Psoas muscle (tissue), 7 donors: ENCODE measurements at regions not wholly inside any gene's neighbourhood (a gene's known extent, or its start where the extent isn't known, plus 50 kb on each side); places are given as distances from the start of the nearest gene placed in this dataset.

Source experiments
- ATAC-seq, 4 donors: fragments of 200-7000 bp; cut with Tn5 transposase; one replicate each; pipeline ENCODE4 v1.9.1; 2020; ENCODE audit warnings: moderate library complexity in 3 of 4, mild to moderate bottlenecking in 2 of 4
- DNase-seq, 2 donors: peaks; one replicate each; pipeline ENCODE4 v3.0.0-alpha.2; 2020
- H3K27ac ChIP-seq: fragments of 200-600 bp; one replicate; pipeline ENCODE4 v1.8.0; 2022
- H3K27me3 ChIP-seq, 3 donors: fragments of 200-600 bp in 1 of 3; one replicate each; pipeline versions ENCODE4 v1.6.1 to v1.8.0; 2013 to 2022; ENCODE audit warnings: low read length in 2 of 3, mild to moderate bottlenecking in 2 of 3, moderate library complexity in 1 of 3; ENCODE audit not compliant: insufficient read depth in 3 of 3
- H3K36me3 ChIP-seq, 2 donors: fragments of 200-600 bp in 1 of 2; one replicate each; pipeline versions ENCODE4 v1.6.1 to v1.8.0; 2013 to 2022; ENCODE audit warnings: low read depth in 1 of 2, mild to moderate bottlenecking in 1 of 2, moderate library complexity in 1 of 2; ENCODE audit not compliant: insufficient read depth in 1 of 2
- H3K4me1 ChIP-seq: fragments of 200-600 bp; one replicate; pipeline ENCODE4 v1.8.0; 2022
- H3K4me3 ChIP-seq: fragments of 200-600 bp; one replicate; pipeline ENCODE4 v1.8.0; 2022; ENCODE audit warnings: mild to moderate bottlenecking
- H3K9me3 ChIP-seq: fragments of 200-600 bp; one replicate; pipeline ENCODE4 v1.8.0; 2022
- WGBS, 3 donors: extraction: QIAGEN DNeasy Blood & Tissue Kit; methylation state at CpG; one replicate each; pipeline versions ENCODE4 v1.1.6 to v1.1.7; 2013; 5-methylcytosine and 5-hydroxymethylcytosine counted together
- intact Hi-C, 2 donors: fragments of 100-400 bp; cut with DNase I; formaldehyde crosslinking; loops; one replicate each; pipeline versions ENCODE4 v1.11.0 to v1.14.2; 2022
- TF ChIP-seq, protein P1 (sequence below): fragments of 200-600 bp; IDR thresholded peaks from one replicate; pipeline ENCODE4 v1.8.0; 2022; ENCODE audit warnings: antibody characterized with exemption
- donor health status: healthy with polysubstance abuse.
- donor health status: DM: no; HTN: no; CAD: no; lungs with moderate emphysema.
- donor health status: Bipolar disorder and iron deficiency.
- donor health status: healthy.
- donor health status: DM: yes; HTN: yes; CAD: no.
- donor health status: DM: no; HTN: no; CAD: no.
- donor health status: DM: yes; HTN: yes; CAD: no.

DNA sequence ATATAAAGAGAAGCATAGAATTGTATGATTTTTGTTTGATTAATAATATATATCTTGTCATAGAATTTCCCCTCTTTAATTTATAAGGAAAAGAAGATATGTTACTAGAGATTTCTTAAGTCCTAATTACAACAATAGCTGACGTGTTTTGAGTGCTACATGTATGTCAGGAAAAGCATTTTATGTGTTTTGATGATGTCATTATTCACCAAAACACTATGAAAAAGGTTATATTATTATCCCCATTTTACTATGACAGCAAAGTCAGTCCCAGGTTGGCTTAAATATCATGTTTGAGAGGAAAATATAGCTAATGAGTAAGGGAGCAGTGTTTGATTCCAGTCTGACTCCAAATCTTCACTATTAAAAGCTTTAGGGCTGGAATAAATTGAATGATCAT lies 428.4 kb upstream of the GOLIM4 start:
- Histone ChIP-seq H3K27ac (no peak overlapping the region), H3K9me3 (no peaks in the 10 kb centered on the region), H3K4me3 (no peak overlapping the region), H3K4me1 (no peaks in the 10 kb centered on the region), H3K36me3 (no peaks in the 10 kb centered on the region), H3K27me3 (peaks cover 0 to 4% (median 0%) of the 10 kb centered on the region in 3 donors)
- WGBS, 3 donors, result 67 to 83% (median 81%) methylated on average over 1 of the region's 1 CpG
- DNase-seq (no peak), ATAC-seq (no peak)
- intact Hi-C loops, result no loop called here
- TF ChIP-seq, protein P1, sequence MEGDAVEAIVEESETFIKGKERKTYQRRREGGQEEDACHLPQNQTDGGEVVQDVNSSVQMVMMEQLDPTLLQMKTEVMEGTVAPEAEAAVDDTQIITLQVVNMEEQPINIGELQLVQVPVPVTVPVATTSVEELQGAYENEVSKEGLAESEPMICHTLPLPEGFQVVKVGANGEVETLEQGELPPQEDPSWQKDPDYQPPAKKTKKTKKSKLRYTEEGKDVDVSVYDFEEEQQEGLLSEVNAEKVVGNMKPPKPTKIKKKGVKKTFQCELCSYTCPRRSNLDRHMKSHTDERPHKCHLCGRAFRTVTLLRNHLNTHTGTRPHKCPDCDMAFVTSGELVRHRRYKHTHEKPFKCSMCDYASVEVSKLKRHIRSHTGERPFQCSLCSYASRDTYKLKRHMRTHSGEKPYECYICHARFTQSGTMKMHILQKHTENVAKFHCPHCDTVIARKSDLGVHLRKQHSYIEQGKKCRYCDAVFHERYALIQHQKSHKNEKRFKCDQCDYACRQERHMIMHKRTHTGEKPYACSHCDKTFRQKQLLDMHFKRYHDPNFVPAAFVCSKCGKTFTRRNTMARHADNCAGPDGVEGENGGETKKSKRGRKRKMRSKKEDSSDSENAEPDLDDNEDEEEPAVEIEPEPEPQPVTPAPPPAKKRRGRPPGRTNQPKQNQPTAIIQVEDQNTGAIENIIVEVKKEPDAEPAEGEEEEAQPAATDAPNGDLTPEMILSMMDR, result no peak

DNA sequence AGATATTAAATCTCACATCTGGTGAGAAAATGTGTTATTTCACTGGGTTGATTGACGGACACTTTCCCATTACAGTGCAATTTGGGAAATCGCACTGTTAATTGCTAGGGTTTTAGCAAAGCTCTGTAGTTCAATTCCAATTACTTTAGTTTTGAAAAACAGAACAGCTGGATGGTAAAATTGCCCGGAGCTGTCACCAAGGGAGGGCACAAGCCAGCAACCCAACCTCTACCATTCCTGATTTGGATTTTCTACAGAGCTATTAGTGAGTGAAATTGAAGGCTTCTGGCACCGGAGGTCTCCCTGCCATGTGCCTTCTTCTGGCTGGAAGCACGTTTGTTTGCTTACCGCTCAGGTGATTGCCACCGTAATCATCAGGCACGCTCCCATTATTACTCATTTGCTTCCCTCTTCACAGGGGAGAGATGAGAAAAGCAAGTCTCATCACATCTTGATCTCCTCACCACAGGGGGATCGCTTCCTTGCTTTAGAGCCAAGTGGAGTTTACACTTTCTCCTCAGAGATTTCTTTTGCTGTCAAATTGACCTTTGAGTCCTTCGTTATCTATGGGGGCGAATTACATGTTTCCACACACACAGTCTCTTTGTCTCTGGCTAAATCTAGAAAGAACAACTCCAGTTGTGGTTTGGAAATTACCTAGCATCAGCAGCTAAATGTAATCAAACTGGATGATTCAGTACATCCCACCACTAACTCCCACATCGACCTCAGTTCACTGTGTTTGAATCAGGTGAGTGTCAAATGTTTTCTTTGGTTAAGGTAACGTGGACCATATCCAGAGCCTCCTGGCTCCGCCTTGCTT lies 421.7 kb upstream of the GOLIM4 start:
- ATAC-seq (no peak), DNase-seq (no peak)
- H3K27me3 ChIP-seq, result no peaks in the 10 kb centered on the region
- WGBS, 3 donors, result 47 to 67% (median 48%) methylated on average over 14 of the region's 14 CpGs
- no peaks in the 10 kb centered on the region for H3K4me1 ChIP-seq
- TF ChIP-seq, protein P1, result no peak
- H3K4me3 ChIP-seq, result no peak overlapping the region
- H3K27ac ChIP-seq, result no peak overlapping the region
- no peaks in the 10 kb centered on the region for H3K9me3 ChIP-seq
- intact Hi-C loops, result no loop called here
- H3K36me3 ChIP-seq, result no peaks in the 10 kb centered on the region

DNA sequence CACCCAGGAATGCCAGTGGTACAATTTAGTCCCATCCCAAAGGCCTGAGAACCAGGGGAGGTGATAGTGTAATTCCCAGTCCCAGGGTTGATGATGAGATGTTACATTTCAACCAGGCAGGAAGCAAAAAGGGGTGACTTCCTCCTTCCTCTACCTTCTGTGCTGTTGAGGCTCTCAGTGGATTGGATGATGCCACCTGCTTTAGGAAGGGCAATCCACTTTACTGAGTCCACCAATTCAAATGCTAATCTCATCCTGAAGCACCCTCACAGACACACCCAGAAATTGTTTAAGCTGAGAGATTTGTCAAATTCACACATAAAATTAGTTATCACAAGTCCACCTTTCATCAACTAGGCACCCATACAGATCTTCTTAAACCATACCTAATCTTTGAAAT lies 418.5 kb upstream of the GOLIM4 start:
- TF ChIP-seq, protein P1, result no peak
- intact Hi-C loops, result loop anchor here in 1 of 2 donors (5.0 kb wide), 1 partner anchor 333 kb away; no protein-coding TSS in a partner anchor
- ATAC-seq, result no peak

DNA sequence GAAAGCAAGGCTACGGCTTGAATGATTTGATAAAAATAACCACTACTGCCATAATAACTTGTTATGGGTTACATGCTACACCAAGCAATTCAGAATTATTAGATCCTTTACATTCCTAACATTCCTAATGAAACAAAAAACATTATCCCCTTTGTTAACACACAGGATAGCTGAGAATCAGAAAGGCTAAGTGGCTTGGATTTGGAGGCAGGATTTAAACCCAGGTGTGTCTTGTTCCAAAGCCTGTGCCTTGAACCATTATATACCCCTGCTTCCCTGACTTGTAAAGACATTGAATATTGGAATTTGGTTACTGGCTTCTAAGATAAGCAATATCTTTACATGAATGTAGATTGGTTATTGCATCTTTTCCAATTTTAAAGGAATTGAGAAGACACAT lies 417.1 kb upstream of the GOLIM4 start:
- TF ChIP-seq, protein P1, result no peak
- Histone ChIP-seq H3K36me3 (no peaks in the 10 kb centered on the region), H3K27ac (no peak overlapping the region), H3K9me3 (no peaks in the 10 kb centered on the region), H3K27me3 (no peaks in the 10 kb centered on the region), H3K4me3 (no peak overlapping the region), H3K4me1 (no peaks in the 10 kb centered on the region)
- WGBS, 3 donors, result 63 to 78% (median 67%) methylated on average over 1 of the region's 1 CpG
- intact Hi-C loops, result loop anchor here in 1 of 2 donors (5.0 kb wide), 1 partner anchor 334 kb away; no protein-coding TSS in a partner anchor
- DNase-seq, result no peak
- no peak for ATAC-seq

More for the DNA sequence above, 418.5 kb upstream of the GOLIM4 start:
- H3K36me3 ChIP-seq, result no peaks in the 10 kb centered on the region
- no peak overlapping the region for H3K27ac ChIP-seq
- H3K4me1 ChIP-seq, result no peaks in the 10 kb centered on the region
- no peak for DNase-seq
- no peak overlapping the region for H3K4me3 ChIP-seq
- no peaks in the 10 kb centered on the region for H3K9me3 ChIP-seq
- no peaks in the 10 kb centered on the region for H3K27me3 ChIP-seq
